WTC11 (cell line): ENCODE measurements at regions not wholly inside any gene's neighbourhood (a gene's known extent, or its start where the extent isn't known, plus 50 kb on each side); places are given as distances from the start of the nearest gene placed in this dataset.

Experiments
- ATAC-seq: fragments of 200-7000 bp; cut with Tn5 transposase; 2 replicates; pipeline ENCODE4 v1.10.0; 2021; ENCODE audit warnings: mild to moderate bottlenecking, moderate library complexity
- CTCF ChIA-PET: fragments of 300-600 bp; sonication (Branson Sonifier 250); formaldehyde crosslinking; loops from one replicate; lab custom pipeline; 2021; ENCODE audit warnings: antibody characterized with exemption; lab: Charles Lee
- POLR2A ChIA-PET: fragments of 350-600 bp; sonication (Branson Sonifier 250); formaldehyde crosslinking; loops from one replicate; lab custom pipeline; 2021; ENCODE audit warnings: antibody characterized with exemption; lab: Charles Lee
- DNase-seq: peaks from one replicate; pipeline ENCODE4 v3.0.0; 2021; ENCODE audit warnings: low spot score
- H3K27ac Mint-ChIP-seq: 2 replicates; pipeline ENCODE4 v1.8.0; 2021; ENCODE audit warnings: mixed read lengths
- H3K27me3 Mint-ChIP-seq: 2 replicates; pipeline ENCODE4 v1.8.0; 2021; ENCODE audit warnings: low read depth, mild to moderate bottlenecking, moderate library complexity, mixed read lengths
- H3K36me3 Mint-ChIP-seq: 2 replicates; pipeline ENCODE4 v1.8.0; 2021; ENCODE audit warnings: mixed read lengths
- H3K4me1 Mint-ChIP-seq: 2 replicates; pipeline ENCODE4 v1.8.0; 2022; ENCODE audit warnings: mixed read lengths
- H3K4me3 Mint-ChIP-seq: 2 replicates; pipeline ENCODE4 v1.8.0; 2021; ENCODE audit warnings: mild to moderate bottlenecking, moderate library complexity, mixed read lengths
- H3K9me3 Mint-ChIP-seq: 2 replicates; pipeline ENCODE4 v1.8.0; 2021; ENCODE audit warnings: mixed read lengths
- ESRRA ChIP-seq: sonication (generic); formaldehyde crosslinking; IDR thresholded peaks from 2 replicates; pipeline ENCODE4 v1.8.1; 2022; ENCODE audit warnings: mild to moderate bottlenecking, missing genetic modification reagents, borderline replicate concordance
- HMGA2 ChIP-seq: fragments of 250-450 bp; sonication (Bioruptor Pico); IDR thresholded peaks from 2 replicates; pipeline ENCODE4 v1.4.0; 2021; ENCODE audit warnings: mild to moderate bottlenecking, moderate library complexity
- IRF2 ChIP-seq: sonication (generic); formaldehyde crosslinking; IDR thresholded peaks from 2 replicates; pipeline ENCODE4 v1.8.0; 2022; ENCODE audit warnings: low read depth, missing genetic modification reagents, borderline replicate concordance
- NFATC4 ChIP-seq: fragments of 250-450 bp; sonication (Bioruptor Pico); IDR thresholded peaks from 2 replicates; pipeline ENCODE4 v1.9.0; 2021; ENCODE audit warnings: mild to moderate bottlenecking
- PRRX2 ChIP-seq: fragments of 250-450 bp; sonication (Bioruptor Pico); IDR thresholded peaks from 2 replicates; pipeline ENCODE4 v1.8.0; 2021; ENCODE audit warnings: mild to moderate bottlenecking
- SMAD4 ChIP-seq: sonication (generic); formaldehyde crosslinking; IDR thresholded peaks from 2 replicates; pipeline ENCODE4 v1.8.0; 2022; ENCODE audit warnings: mild to moderate bottlenecking, missing genetic modification reagents
- TCF7 ChIP-seq: sonication (generic); formaldehyde crosslinking; IDR thresholded peaks from 2 replicates; pipeline ENCODE4 v1.8.0; 2022; ENCODE audit warnings: mild to moderate bottlenecking, low read depth, missing genetic modification reagents, moderate library complexity
- USF2 ChIP-seq: sonication (generic); formaldehyde crosslinking; IDR thresholded peaks from 2 replicates; pipeline ENCODE4 v1.8.1; 2023; ENCODE audit warnings: mild to moderate bottlenecking, missing genetic modification reagents, moderate library complexity
- ZNF263 ChIP-seq: sonication (generic); formaldehyde crosslinking; IDR thresholded peaks from 2 replicates; pipeline ENCODE4 v1.8.1; 2022; ENCODE audit warnings: low read depth, mild to moderate bottlenecking, moderate library complexity, missing genetic modification reagents
- ZNF317 ChIP-seq: sonication (generic); formaldehyde crosslinking; IDR thresholded peaks from 2 replicates; pipeline ENCODE4 v1.8.1; 2023; ENCODE audit warnings: low read depth, mild to moderate bottlenecking, moderate library complexity, missing genetic modification reagents, borderline replicate concordance
- ZNF416 ChIP-seq: fragments of 250-450 bp; sonication (Bioruptor Pico); IDR thresholded peaks from 2 replicates; pipeline ENCODE4 v1.9.0; 2021; ENCODE audit warnings: mild to moderate bottlenecking, inconsistent platforms
- TF ChIP-seq, protein P1 (sequence below): sonication (generic); formaldehyde crosslinking; IDR thresholded peaks from 2 replicates; pipeline ENCODE4 v1.8.1; 2023; ENCODE audit warnings: mild to moderate bottlenecking, missing genetic modification reagents, moderate library complexity
- TF ChIP-seq, protein P2 (sequence below): fragments of 250-450 bp; sonication (Bioruptor Pico); IDR thresholded peaks from 2 replicates; pipeline ENCODE4 v2.1.2; 2022; ENCODE audit warnings: mild to moderate bottlenecking, moderate library complexity
- TF ChIP-seq, protein P3 (sequence below): sonication (generic); formaldehyde crosslinking; IDR thresholded peaks from 2 replicates; pipeline ENCODE4 v1.8.1; 2022; ENCODE audit warnings: mild to moderate bottlenecking, moderate library complexity, missing genetic modification reagents
- TF ChIP-seq, protein P4 (sequence below): sonication (generic); formaldehyde crosslinking; IDR thresholded peaks from 2 replicates; pipeline ENCODE4 v1.8.1; 2022; ENCODE audit warnings: low read depth, missing genetic modification reagents, borderline replicate concordance

DNA sequence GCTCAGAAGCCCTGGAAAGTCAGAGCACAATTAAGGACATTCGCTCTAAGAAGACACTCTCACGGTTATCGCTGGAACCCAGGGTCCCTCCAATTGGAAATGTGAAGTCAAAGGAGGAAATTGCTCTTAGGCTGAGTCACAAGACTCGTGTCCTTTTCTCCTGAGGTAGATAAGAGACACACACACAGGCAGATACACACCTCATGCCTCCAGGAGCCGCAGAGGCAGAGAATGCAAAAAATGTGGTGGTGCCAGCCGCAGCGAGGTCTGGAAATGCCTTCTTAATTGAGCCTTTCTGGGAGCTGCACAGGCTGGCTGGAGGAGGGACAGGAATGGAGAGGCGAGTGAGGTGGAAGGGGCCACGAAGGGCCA lies 189.3 kb downstream of the OPA1 start (continued):
- no peak for TF ChIP-seq HMGA2 (CRISPR knock-in tag)

DNA sequence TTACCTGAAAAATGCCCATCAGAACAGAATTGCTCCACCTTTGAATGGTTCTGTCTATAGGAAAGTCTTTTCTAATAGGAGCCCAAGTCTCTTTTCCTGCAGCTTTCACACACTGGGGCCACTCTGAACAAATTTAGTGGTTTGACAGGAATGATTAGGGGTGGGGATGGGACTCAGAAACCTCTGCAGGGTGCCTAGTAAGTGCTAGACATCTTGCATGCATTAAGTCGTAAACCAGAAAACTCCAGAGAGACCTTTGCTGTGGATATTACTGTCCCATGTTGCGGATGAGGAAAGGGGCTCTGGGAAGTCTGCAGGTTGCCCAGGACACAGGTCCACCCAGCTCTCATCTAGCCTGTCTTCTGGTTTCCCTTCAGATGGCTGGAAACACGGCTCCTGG lies 189.7 kb downstream of the OPA1 start:
- ChIA-PET POLR2A (no interaction called here), CTCF (interaction anchor here (1.1 to 4.1 kb wide), 3 partner anchors 348 to 533 kb away, joined by 3 to 56 read pairs (median 3); no protein-coding TSS in a partner anchor)
- TF ChIP-seq, protein P1, sequence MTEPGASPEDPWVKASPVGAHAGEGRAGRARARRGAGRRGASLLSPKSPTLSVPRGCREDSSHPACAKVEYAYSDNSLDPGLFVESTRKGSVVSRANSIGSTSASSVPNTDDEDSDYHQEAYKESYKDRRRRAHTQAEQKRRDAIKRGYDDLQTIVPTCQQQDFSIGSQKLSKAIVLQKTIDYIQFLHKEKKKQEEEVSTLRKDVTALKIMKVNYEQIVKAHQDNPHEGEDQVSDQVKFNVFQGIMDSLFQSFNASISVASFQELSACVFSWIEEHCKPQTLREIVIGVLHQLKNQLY (CRISPR knock-in tag), result no peak
- TF ChIP-seq USF2 (CRISPR knock-in tag), result no peak
- H3K36me3 Mint-ChIP-seq, result no peaks in the 10 kb centered on the region
- no peak overlapping the region for H3K27ac Mint-ChIP-seq
- peaks cover 48% of the 10 kb centered on the region for H3K27me3 Mint-ChIP-seq
- H3K4me1 Mint-ChIP-seq, result peaks cover 54% of the 10 kb centered on the region
- ATAC-seq, result no peak
- no peaks in the 10 kb centered on the region for H3K9me3 Mint-ChIP-seq
- no peak overlapping the region for H3K4me3 Mint-ChIP-seq
- DNase-seq, result no peak

GRCh38 chr3:193783166-193783896 lies 190.3 kb downstream of the OPA1 start:
- Mint-ChIP-seq H3K36me3 (no peaks in the 10 kb centered on the region), H3K27ac (no peak overlapping the region), H3K27me3 (peaks cover 51% of the 10 kb centered on the region), H3K4me3 (no peak overlapping the region), H3K9me3 (no peaks in the 10 kb centered on the region), H3K4me1 (peaks cover 58% of the 10 kb centered on the region)
- ATAC-seq, result no peak
- CTCF ChIA-PET, result interaction anchor here (0.5 to 1.7 kb wide), 5 partner anchors 275 to 688 kb away, joined by 3 to 5 read pairs (median 4); no protein-coding TSS in a partner anchor
- DNase-seq, result no peak
- TF ChIP-seq ZNF263 (CRISPR knock-in tag) (no peak), IRF2 (CRISPR knock-in tag) (no peak), TCF7 (CRISPR knock-in tag) (no peak), ZNF317 (no peak), SMAD4 (no peak), NFATC4 (CRISPR knock-in tag) (no peak), ZNF416 (CRISPR knock-in tag) (no peak), USF2 (CRISPR knock-in tag) (no peak), PRRX2 (CRISPR knock-in tag) (no peak), ESRRA (no peak)
- TF ChIP-seq, protein P2, sequence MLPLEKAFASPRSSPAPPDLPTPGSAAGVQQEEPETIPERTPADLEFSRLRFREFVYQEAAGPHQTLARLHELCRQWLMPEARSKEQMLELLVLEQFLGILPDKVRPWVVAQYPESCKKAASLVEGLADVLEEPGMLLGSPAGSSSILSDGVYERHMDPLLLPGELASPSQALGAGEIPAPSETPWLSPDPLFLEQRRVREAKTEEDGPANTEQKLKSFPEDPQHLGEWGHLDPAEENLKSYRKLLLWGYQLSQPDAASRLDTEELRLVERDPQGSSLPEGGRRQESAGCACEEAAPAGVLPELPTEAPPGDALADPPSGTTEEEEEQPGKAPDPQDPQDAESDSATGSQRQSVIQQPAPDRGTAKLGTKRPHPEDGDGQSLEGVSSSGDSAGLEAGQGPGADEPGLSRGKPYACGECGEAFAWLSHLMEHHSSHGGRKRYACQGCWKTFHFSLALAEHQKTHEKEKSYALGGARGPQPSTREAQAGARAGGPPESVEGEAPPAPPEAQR, result no peak
- TF ChIP-seq, protein P3, sequence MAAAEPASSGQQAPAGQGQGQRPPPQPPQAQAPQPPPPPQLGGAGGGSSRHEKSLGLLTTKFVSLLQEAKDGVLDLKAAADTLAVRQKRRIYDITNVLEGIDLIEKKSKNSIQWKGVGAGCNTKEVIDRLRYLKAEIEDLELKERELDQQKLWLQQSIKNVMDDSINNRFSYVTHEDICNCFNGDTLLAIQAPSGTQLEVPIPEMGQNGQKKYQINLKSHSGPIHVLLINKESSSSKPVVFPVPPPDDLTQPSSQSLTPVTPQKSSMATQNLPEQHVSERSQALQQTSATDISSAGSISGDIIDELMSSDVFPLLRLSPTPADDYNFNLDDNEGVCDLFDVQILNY (CRISPR knock-in tag), result no peak
- TF ChIP-seq, protein P4, sequence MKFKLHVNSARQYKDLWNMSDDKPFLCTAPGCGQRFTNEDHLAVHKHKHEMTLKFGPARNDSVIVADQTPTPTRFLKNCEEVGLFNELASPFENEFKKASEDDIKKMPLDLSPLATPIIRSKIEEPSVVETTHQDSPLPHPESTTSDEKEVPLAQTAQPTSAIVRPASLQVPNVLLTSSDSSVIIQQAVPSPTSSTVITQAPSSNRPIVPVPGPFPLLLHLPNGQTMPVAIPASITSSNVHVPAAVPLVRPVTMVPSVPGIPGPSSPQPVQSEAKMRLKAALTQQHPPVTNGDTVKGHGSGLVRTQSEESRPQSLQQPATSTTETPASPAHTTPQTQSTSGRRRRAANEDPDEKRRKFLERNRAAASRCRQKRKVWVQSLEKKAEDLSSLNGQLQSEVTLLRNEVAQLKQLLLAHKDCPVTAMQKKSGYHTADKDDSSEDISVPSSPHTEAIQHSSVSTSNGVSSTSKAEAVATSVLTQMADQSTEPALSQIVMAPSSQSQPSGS (CRISPR knock-in tag), result no peak
- POLR2A ChIA-PET, result interaction anchor here (0.7 kb wide), 1 partner anchor 937 kb away, joined by 3 read pairs; no protein-coding TSS in a partner anchor
